ENCODE measurements at regions not wholly inside any gene's neighbourhood (a gene's known extent, or its start where the extent isn't known, plus 50 kb on each side); places are given as distances from the start of the nearest gene placed in this dataset.

DNA sequence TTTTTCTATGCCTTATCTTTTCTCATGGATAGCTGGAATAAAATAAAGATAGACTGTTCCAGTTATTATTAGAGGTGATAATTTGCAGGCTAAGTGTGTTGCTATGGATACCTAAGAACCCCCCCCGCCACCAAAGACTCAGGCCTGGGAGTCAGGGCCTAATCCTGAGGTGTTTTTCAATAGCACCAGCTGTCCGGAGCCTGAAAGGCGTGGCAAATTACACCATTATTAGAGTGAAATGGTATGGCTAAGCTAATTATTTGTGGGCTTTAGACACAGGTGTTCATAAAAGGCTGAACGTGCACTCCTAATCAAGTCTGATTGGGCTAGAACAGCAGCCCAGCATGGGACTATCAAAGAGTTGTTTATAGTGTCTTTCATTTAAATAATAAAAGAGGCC, 293.2 kb upstream of the DCC start:
- no peak overlapping the region for H3K9ac ChIP-seq (ENCODE audit: insufficient read depth in 1 of 2, low read depth in 2 of 2, low read length in 2 of 2)
- H3K4me2 ChIP-seq (ENCODE audit: insufficient read depth, low read length), result no peak overlapping the region
- POLR2A ChIA-PET, result no interaction called here
- no peaks in the 10 kb centered on the region for H3K27me3 ChIP-seq (ENCODE audit: control insufficient read depth in 2 of 2, insufficient read depth in 2 of 2, low read length in 2 of 2)
- ATAC-seq, result no peak
- no peaks in the 10 kb centered on the region for H3K36me3 ChIP-seq (ENCODE audit: control insufficient read depth, insufficient read depth, low read length)
- H3K4me3 ChIP-seq, result no peak overlapping the region
- H3K9me3 ChIP-seq (replicated peaks; ENCODE audit: control insufficient read depth, insufficient read depth, low read depth, low read length), result no peaks in the 10 kb centered on the region
- H4K20me1 ChIP-seq (replicated peaks; ENCODE audit: control insufficient read depth, insufficient read depth, low read length), result no peaks in the 10 kb centered on the region
- H2AFZ ChIP-seq (ENCODE audit: low read depth, low read length), result no peak overlapping the region
- 0% methylated on average over 3 of the region's 4 CpGs for WGBS (ENCODE audit: insufficient coverage, low coverage, missing lambda C conversion rate)
- no peaks in the 10 kb centered on the region for H3K79me2 ChIP-seq (ENCODE audit: control insufficient read depth, insufficient read depth, low read length)
- CTCF ChIA-PET (ENCODE audit: low intra/inter-chr PET ratio), result no interaction called here
- H3K4me1 ChIP-seq (replicated peaks in 1 of 2; ENCODE audit: control insufficient read depth in 2 of 2, insufficient read depth in 2 of 2, low read length in 2 of 2), result no peaks in the 10 kb centered on the region
- FAIRE-seq, result no peak
- no peak overlapping the region for H3K27ac ChIP-seq (ENCODE audit: extremely low read depth, low read depth, low read length)
- no peak for DNase-seq (ENCODE audit: extremely low read depth in 1 of 4, low spot score in 3 of 4)
- TF ChIP-seq HDAC2 (IDR thresholded peaks at IDR 0.05), result no peak
- TF ChIP-seq, protein P1, sequence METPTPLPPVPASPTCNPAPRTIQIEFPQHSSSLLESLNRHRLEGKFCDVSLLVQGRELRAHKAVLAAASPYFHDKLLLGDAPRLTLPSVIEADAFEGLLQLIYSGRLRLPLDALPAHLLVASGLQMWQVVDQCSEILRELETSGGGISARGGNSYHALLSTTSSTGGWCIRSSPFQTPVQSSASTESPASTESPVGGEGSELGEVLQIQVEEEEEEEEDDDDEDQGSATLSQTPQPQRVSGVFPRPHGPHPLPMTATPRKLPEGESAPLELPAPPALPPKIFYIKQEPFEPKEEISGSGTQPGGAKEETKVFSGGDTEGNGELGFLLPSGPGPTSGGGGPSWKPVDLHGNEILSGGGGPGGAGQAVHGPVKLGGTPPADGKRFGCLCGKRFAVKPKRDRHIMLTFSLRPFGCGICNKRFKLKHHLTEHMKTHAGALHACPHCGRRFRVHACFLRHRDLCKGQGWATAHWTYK (CRISPR knock-in tag; IDR thresholded peaks at IDR 0.05), result no peak
- TF ChIP-seq, protein P2, sequence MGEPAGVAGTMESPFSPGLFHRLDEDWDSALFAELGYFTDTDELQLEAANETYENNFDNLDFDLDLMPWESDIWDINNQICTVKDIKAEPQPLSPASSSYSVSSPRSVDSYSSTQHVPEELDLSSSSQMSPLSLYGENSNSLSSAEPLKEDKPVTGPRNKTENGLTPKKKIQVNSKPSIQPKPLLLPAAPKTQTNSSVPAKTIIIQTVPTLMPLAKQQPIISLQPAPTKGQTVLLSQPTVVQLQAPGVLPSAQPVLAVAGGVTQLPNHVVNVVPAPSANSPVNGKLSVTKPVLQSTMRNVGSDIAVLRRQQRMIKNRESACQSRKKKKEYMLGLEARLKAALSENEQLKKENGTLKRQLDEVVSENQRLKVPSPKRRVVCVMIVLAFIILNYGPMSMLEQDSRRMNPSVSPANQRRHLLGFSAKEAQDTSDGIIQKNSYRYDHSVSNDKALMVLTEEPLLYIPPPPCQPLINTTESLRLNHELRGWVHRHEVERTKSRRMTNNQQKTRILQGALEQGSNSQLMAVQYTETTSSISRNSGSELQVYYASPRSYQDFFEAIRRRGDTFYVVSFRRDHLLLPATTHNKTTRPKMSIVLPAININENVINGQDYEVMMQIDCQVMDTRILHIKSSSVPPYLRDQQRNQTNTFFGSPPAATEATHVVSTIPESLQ (CRISPR knock-in tag; IDR thresholded peaks at IDR 0.05), result no peak
- TF ChIP-seq CBX8 (IDR thresholded peaks at IDR 0.05; ENCODE audit: borderline replicate concordance, extremely low read depth, low read depth, low read length, poor library complexity, severe bottlenecking), result no peak
- no peak for TF ChIP-seq BDP1 (IDR thresholded peaks at IDR 0.05; ENCODE audit: insufficient read depth, insufficient read length)
- TF ChIP-seq, protein P3, sequence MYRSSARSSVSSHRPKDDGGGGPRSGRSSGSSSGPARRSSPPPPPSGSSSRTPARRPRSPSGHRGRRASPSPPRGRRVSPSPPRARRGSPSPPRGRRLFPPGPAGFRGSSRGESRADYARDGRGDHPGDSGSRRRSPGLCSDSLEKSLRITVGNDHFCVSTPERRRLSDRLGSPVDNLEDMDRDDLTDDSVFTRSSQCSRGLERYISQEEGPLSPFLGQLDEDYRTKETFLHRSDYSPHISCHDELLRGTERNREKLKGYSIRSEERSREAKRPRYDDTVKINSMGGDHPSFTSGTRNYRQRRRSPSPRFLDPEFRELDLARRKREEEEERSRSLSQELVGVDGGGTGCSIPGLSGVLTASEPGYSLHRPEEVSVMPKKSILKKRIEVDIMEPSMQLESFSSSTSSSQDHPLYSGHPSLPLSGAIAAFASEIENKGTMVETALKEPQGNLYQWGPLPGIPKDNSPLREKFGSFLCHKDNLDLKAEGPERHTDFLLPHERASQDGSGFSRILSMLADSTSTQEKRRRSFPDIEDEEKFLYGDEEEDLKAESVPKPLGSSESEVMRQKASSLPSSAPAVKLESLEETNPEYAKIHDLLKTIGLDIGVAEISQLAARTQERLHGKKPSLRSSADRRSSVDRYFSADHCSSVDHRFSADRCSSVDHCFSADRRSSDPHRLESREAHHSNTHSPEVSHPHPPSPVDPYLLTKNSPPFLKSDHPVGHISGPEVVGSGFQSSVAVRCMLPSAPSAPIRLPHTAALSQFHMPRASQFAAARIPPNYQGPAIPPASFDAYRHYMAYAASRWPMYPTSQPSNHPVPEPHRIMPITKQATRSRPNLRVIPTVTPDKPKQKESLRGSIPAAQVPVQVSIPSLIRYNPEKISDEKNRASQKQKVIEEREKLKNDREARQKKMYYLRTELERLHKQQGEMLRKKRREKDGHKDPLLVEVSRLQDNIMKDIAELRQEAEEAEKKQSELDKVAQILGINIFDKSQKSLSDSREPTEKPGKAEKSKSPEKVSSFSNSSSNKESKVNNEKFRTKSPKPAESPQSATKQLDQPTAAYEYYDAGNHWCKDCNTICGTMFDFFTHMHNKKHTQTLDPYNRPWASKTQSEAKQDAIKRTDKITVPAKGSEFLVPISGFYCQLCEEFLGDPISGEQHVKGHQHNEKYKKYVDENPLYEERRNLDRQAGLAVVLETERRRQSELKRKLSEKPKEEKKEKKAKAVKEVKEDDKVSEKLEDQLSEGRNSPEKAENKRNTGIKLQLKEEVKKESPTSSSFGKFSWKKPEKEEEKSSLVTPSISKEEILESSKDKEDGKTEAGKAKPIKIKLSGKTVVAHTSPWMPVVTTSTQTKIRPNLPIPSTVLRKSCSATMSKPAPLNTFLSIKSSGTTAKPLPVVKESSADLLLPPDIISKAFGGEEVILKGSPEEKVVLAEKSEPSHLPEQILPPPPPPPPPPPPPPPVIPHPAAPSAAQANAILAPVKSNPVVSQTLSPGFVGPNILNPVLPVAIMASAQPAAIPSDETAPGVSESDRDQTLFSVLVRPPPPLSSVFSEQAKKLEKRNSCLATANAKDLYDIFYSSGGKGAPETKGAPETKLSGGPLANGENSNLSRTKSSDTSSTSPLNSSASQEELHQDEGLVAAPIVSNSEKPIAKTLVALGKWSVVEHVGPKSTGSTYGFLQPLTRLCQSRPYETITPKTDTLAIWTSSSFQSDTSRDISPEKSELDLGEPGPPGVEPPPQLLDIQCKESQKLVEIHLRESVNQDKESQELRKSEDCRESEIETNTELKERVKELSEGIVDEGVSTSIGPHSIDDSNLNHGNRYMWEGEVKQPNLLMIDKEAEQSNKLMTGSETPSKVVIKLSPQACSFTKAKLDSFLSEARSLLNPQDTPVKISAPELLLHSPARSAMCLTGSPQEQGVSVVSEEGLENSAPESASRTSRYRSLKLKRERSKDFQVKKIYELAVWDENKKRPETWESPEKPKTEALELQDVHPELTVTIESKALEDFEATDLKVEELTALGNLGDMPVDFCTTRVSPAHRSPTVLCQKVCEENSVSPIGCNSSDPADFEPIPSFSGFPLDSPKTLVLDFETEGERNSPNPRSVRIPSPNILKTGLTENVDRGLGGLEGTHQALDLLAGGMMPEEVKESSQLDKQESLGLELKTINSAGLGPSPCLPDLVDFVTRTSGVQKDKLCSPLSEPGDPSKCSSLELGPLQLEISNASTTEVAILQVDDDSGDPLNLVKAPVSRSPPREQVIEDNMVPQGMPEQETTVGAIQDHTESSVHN (IDR thresholded peaks at IDR 0.05; ENCODE audit: borderline replicate concordance in 1 of 2, low read depth in 1 of 2), result no peak
- TF ChIP-seq ETV6 (IDR thresholded peaks at IDR 0.05; ENCODE audit: borderline replicate concordance in 1 of 2, low read depth in 2 of 2, low read length in 1 of 2), result no peak
- TF ChIP-seq ETV6 (CRISPR knock-in tag; IDR thresholded peaks at IDR 0.05; ENCODE audit: borderline replicate concordance), result no peak
- intact Hi-C loops (cut with micrococcal nuclease) (no loop called here), in situ Hi-C loops (cut with MboI) (no loop called here)
- no peaks in the 10 kb centered on the region for H3K9me1 ChIP-seq (ENCODE audit: control insufficient read depth, insufficient read depth, low read length)
- no TSS peak for BruUV-seq (replicated peaks)

All from K562 (cell line).